NB4 (cell line): ENCODE measurements at regions not wholly inside any gene's neighbourhood (a gene's known extent, or its start where the extent isn't known, plus 50 kb on each side); places are given as distances from the start of the nearest gene placed in this dataset.
A peak's percentile ranks its signal among the peaks of the same experiment; 100 is the strongest.
"Not testable (repeated sequence)": the region's sequence is repeated elsewhere in the genome, so short reads cannot be mapped to it uniquely, and the experiment has no call there.

Experiments used
- DNase-seq: peaks from one replicate; pipeline ENCODE4 v3.0.0; 2010; ENCODE audit warnings: low read depth
- H3K4me3 ChIP-seq: one replicate; pipeline ENCODE4 v1.5.1; 2011; ENCODE audit warnings: mild to moderate bottlenecking, low read depth, low read length, moderate library complexity
- CTCF ChIP-seq: IDR thresholded peaks from one replicate; pipeline ENCODE4 v1.5.1; 2012; ENCODE audit warnings: low read depth, low read length
- MAX ChIP-seq: IDR thresholded peaks from 2 replicates; pipeline ENCODE4 v1.6.1; 2011; ENCODE audit warnings: low read depth, low read length
- MYC ChIP-seq: IDR thresholded peaks from 2 replicates; pipeline ENCODE4 v1.6.1; 2011; ENCODE audit warnings: low read depth, low read length
- POLR2A ChIP-seq: IDR thresholded peaks from 2 replicates; pipeline ENCODE4 v1.6.1; 2011; ENCODE audit warnings: mild to moderate bottlenecking; ENCODE audit not compliant: insufficient read length; ENCODE audit errors: extremely low read depth

GRCh38 chr12:31813305-31813704, 84.5 kb upstream of the AMN1 start:
- TF ChIP-seq CTCF (no peak), MAX (no peak), POLR2A (no peak), MYC (no peak)
- DNase-seq = peak; percentile 10
- H3K4me3 ChIP-seq = no peak overlapping the region

GRCh38 chr12:31807773-31808097, 78.9 kb upstream of the AMN1 start:
- H3K4me3 ChIP-seq = no peak overlapping the region
- no peak for DNase-seq
- TF ChIP-seq CTCF (no peak), MAX (no peak), POLR2A (no peak), MYC (no peak)

- not testable (repeated sequence) for H3K4me3 ChIP-seq, DNase-seq
These were observed 78.4 kb upstream of the AMN1 start for GRCh38 chr12:31807081-31807772.

GRCh38 chr12:31805681-31806080, 76.9 kb upstream of the AMN1 start:
- H3K4me3 ChIP-seq = not testable (repeated sequence)

GRCh38 chr12:31804707-31805106, 75.9 kb upstream of the AMN1 start:
- not testable (repeated sequence) for DNase-seq, H3K4me3 ChIP-seq

More at GRCh38 chr12:31805681-31806080, 76.9 kb upstream of the AMN1 start:
- not testable (repeated sequence) for DNase-seq

GRCh38 chr12:31804185-31804504, 75.3 kb upstream of the AMN1 start:
- no peak for DNase-seq
- no peak overlapping the region for H3K4me3 ChIP-seq

GRCh38 chr12:31803306-31804184, 74.7 kb upstream of the AMN1 start:
- DNase-seq = no peak
- no peak for TF ChIP-seq MYC
- no peak for TF ChIP-seq POLR2A
- no peak overlapping the region for H3K4me3 ChIP-seq

More at GRCh38 chr12:31804185-31804504, 75.3 kb upstream of the AMN1 start:
- no peak for TF ChIP-seq MYC

GRCh38 chr12:31801872-31802271, 73.1 kb upstream of the AMN1 start:
- H3K4me3 ChIP-seq = no peak overlapping the region
- TF ChIP-seq MAX (no peak), CTCF (no peak), POLR2A (no peak), MYC (no peak)
- DNase-seq = no peak

GRCh38 chr12:31797230-31797872, 68.5 kb upstream of the AMN1 start:
- no peak for TF ChIP-seq POLR2A
- no peak overlapping the region for H3K4me3 ChIP-seq
- DNase-seq = no peak
